Smooth muscle cell (in vitro differentiated cells): ENCODE measurements at regions not wholly inside any gene's neighbourhood (a gene's known extent, or its start where the extent isn't known, plus 50 kb on each side); places are given as distances from the start of the nearest gene placed in this dataset.

Source experiments
- DNase-seq: peaks from one replicate; lab custom pipeline; 2025; ENCODE audit not compliant: unreplicated experiment; lab: John Stamatoyannopoulos, UW
- H2AFZ ChIP-seq: fragments of 200-600 bp; sonication (generic); 2 replicates; pipeline ENCODE4 v1.6.0; 2016; ENCODE audit warnings: antibody characterized with exemption, low read depth, mild to moderate bottlenecking
- H3F3A ChIP-seq: fragments of 200-600 bp; sonication (generic); 2 replicates; pipeline ENCODE4 v1.6.0; 2017; ENCODE audit warnings: antibody characterized with exemption, low read depth
- H3K27ac ChIP-seq: fragments of 200-600 bp; sonication (generic); 2 replicates; pipeline ENCODE4 v1.5.1; 2016; ENCODE audit warnings: low read depth, mild to moderate bottlenecking
- H3K27me3 ChIP-seq: fragments of 200-600 bp; sonication (generic); 2 replicates; pipeline ENCODE4 v1.6.1; 2016; ENCODE audit warnings: low read depth, mild to moderate bottlenecking
- H3K36me3 ChIP-seq: fragments of 200-600 bp; sonication (generic); 2 replicates; pipeline ENCODE4 v1.5.1; 2016; ENCODE audit warnings: low read depth
- H3K4me1 ChIP-seq: fragments of 200-600 bp; sonication (generic); 2 replicates; pipeline ENCODE4 v1.5.1; 2016; ENCODE audit warnings: low read depth
- H3K4me2 ChIP-seq: fragments of 200-600 bp; sonication (generic); 2 replicates; pipeline ENCODE4 v1.6.0; 2016; ENCODE audit warnings: mild to moderate bottlenecking
- H3K4me3 ChIP-seq: fragments of 200-600 bp; sonication (generic); 2 replicates; pipeline ENCODE4 v1.5.1; 2016; ENCODE audit warnings: mild to moderate bottlenecking
- H3K79me2 ChIP-seq: fragments of 200-600 bp; sonication (generic); 2 replicates; pipeline ENCODE4 v1.6.0; 2016; ENCODE audit warnings: low read depth, mild to moderate bottlenecking
- H3K9ac ChIP-seq: fragments of 200-600 bp; sonication (generic); 2 replicates; pipeline ENCODE4 v1.6.0; 2016; ENCODE audit warnings: low read depth
- H3K9me3 ChIP-seq: fragments of 200-600 bp; sonication (generic); replicated peaks from 2 replicates; pipeline ENCODE4 v1.5.1; 2016; ENCODE audit warnings: low read depth
- H4K20me1 ChIP-seq: fragments of 200-600 bp; sonication (generic); 2 replicates; pipeline ENCODE4 v1.6.0; 2016; ENCODE audit warnings: low read depth
- CTCF ChIP-seq: fragments of 200-600 bp; sonication (generic); IDR thresholded peaks from 2 replicates; pipeline ENCODE4 v1.5.1; 2017; ENCODE audit warnings: borderline replicate concordance, mild to moderate bottlenecking, antibody characterized with exemption; ENCODE audit not compliant: insufficient read depth, poor library complexity, severe bottlenecking
- WGBS: methylation state at CpG from one replicate; pipeline ENCODE4 v1.1.7; 2016; ENCODE audit warnings: low lambda C conversion rate; 5-methylcytosine and 5-hydroxymethylcytosine counted together

- no peak overlapping the region for H3K4me3 ChIP-seq
- H3K27ac ChIP-seq: no peak overlapping the region
- H3K4me2 ChIP-seq: no peak overlapping the region
- H3F3A ChIP-seq: no peaks in the 10 kb centered on the region
- no peak for TF ChIP-seq CTCF
- no peak for DNase-seq
- H3K4me1 ChIP-seq: no peaks in the 10 kb centered on the region
- WGBS: 85% methylated on average over 16 of the region's 16 CpGs
- H3K27me3 ChIP-seq: no peaks in the 10 kb centered on the region
- H3K9ac ChIP-seq: no peak overlapping the region
- no peaks in the 10 kb centered on the region for H4K20me1 ChIP-seq
- no peaks in the 10 kb centered on the region for H3K79me2 ChIP-seq
- H3K36me3 ChIP-seq: no peaks in the 10 kb centered on the region
- H3K9me3 ChIP-seq: no peaks in the 10 kb centered on the region
- H2AFZ ChIP-seq: no peak overlapping the region
These were observed 62.2 kb upstream of the MRPS22 start for GRCh38 chr3:139281522-139282196.

- Histone ChIP-seq H3K27ac (no peak overlapping the region), H3K9ac (no peak overlapping the region), H3K27me3 (no peaks in the 10 kb centered on the region), H3F3A (no peaks in the 10 kb centered on the region), H3K9me3 (no peaks in the 10 kb centered on the region), H3K4me3 (no peak overlapping the region), H3K4me2 (no peak overlapping the region), H3K4me1 (no peaks in the 10 kb centered on the region), H3K79me2 (no peaks in the 10 kb centered on the region), H3K36me3 (no peaks in the 10 kb centered on the region), H2AFZ (no peak overlapping the region), H4K20me1 (no peaks in the 10 kb centered on the region)
- no peak for TF ChIP-seq CTCF
- DNase-seq: no peak
- WGBS: 95% methylated on average over 4 of the region's 4 CpGs
These were observed 60.5 kb upstream of the MRPS22 start for GRCh38 chr3:139283301-139283700.

GRCh38 chr3:139284221-139284620 lies 59.6 kb upstream of the MRPS22 start:
- no peak overlapping the region for H3K4me2 ChIP-seq
- no peaks in the 10 kb centered on the region for H4K20me1 ChIP-seq
- no peak overlapping the region for H2AFZ ChIP-seq
- WGBS: 90% methylated on average over 4 of the region's 4 CpGs
- no peaks in the 10 kb centered on the region for H3K27me3 ChIP-seq
- no peaks in the 10 kb centered on the region for H3K79me2 ChIP-seq
- no peak for DNase-seq
- H3K27ac ChIP-seq: no peak overlapping the region
- H3K4me1 ChIP-seq: no peaks in the 10 kb centered on the region
- no peak for TF ChIP-seq CTCF
- H3K4me3 ChIP-seq: no peak overlapping the region
- H3F3A ChIP-seq: no peaks in the 10 kb centered on the region
- no peaks in the 10 kb centered on the region for H3K36me3 ChIP-seq
- H3K9me3 ChIP-seq: no peaks in the 10 kb centered on the region
- H3K9ac ChIP-seq: no peak overlapping the region

- 76% methylated on average over 2 of the region's 2 CpGs for WGBS
- Histone ChIP-seq H4K20me1 (no peaks in the 10 kb centered on the region), H2AFZ (no peak overlapping the region), H3K9ac (no peak overlapping the region), H3K27ac (no peak overlapping the region), H3K27me3 (no peaks in the 10 kb centered on the region), H3K4me1 (no peaks in the 10 kb centered on the region), H3K4me3 (no peak overlapping the region), H3K4me2 (no peak overlapping the region), H3F3A (no peaks in the 10 kb centered on the region), H3K36me3 (no peaks in the 10 kb centered on the region), H3K79me2 (no peaks in the 10 kb centered on the region), H3K9me3 (no peaks in the 10 kb centered on the region)
- no peak for DNase-seq
- no peak for TF ChIP-seq CTCF
These were observed 58.1 kb upstream of the MRPS22 start for GRCh38 chr3:139285691-139286090.
